ENCODE measurements at regions not wholly inside any gene's neighbourhood (a gene's known extent, or its start where the extent isn't known, plus 50 kb on each side); places are given as distances from the start of the nearest gene placed in this dataset.

GRCh38 chr11:30749268-30749667 is 163.1 kb upstream of the MPPED2 start:
- TF ChIP-seq CTCF (IDR thresholded peaks at IDR 0.05) (no peak), EZH2 (IDR thresholded peaks at IDR 0.05; ENCODE audit: borderline replicate concordance, insufficient read depth, low read depth, low read length, poor library complexity, severe bottlenecking) (no peak)
